ENCODE measurements at regions not wholly inside any gene's neighbourhood (a gene's known extent, or its start where the extent isn't known, plus 50 kb on each side); places are given as distances from the start of the nearest gene placed in this dataset.

GRCh38 chr13:20326809-20327208, 94.7 kb upstream of the GJB6 start:
- no peaks in the 10 kb centered on the region for H3K27me3 ChIP-seq
- intact Hi-C loops (cut with DNase I), result no loop called here
- DNase-seq (no peak), ATAC-seq (no peak)
- H3K27ac ChIP-seq, result no peak overlapping the region
- no peaks in the 10 kb centered on the region for H3K36me3 ChIP-seq
- H3K4me1 ChIP-seq, result no peaks in the 10 kb centered on the region
- H3K9me3 ChIP-seq, result peaks cover 0 to 16% (median 5%) of the 10 kb centered on the region in 12 donors
- H3K4me3 ChIP-seq, result no peak overlapping the region
- TF ChIP-seq CTCF (IDR thresholded peaks at IDR 0.05) (no peak), POLR2A (IDR thresholded peaks at IDR 0.05) (no peak)
- WGBS, 4 donors, result 76 to 91% (median 83%) methylated on average over 2 to 3 of the region's 3 CpGs

DNA sequence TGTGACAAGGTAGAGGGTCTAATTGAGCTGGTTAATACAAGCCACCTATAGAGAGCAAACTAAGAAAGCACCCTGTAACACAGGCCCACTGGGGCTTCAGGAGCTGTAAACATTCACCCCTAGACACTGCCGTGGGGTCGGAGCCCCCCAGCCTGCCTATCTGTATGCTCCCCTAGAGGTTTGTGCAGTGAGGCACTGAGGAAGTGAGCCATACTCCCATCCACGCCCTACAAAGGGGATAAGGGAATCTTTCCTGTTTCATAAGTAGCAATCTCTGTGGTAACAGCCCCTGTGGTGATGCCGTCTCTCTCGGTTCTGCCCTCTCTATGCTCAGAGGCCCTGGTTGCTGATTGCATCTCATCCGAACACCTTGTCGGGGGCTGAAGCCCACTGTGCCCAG, 94.2 kb upstream of the GJB6 start:
- H3K27ac ChIP-seq, result no peak overlapping the region
- intact Hi-C loops (cut with DNase I), result no loop called here
- TF ChIP-seq CTCF (IDR thresholded peaks at IDR 0.05) (no peak), POLR2A (IDR thresholded peaks at IDR 0.05) (no peak)
- H3K36me3 ChIP-seq, result no peaks in the 10 kb centered on the region
- DNase-seq (no peak), ATAC-seq (no peak)
- no peaks in the 10 kb centered on the region for H3K4me1 ChIP-seq
- H3K9me3 ChIP-seq, result peaks cover 0 to 16% (median 5%) of the 10 kb centered on the region in 12 donors
- WGBS, 4 donors, result 68 to 93% (median 79%) methylated on average over 4 to 7 of the region's 7 CpGs
- no peaks in the 10 kb centered on the region for H3K27me3 ChIP-seq
- no peak overlapping the region for H3K4me3 ChIP-seq

- intact Hi-C loops (cut with DNase I), result no loop called here
- TF ChIP-seq POLR2A (IDR thresholded peaks at IDR 0.05) (no peak), CTCF (IDR thresholded peaks at IDR 0.05) (no peak)
- whole genome bisulfite sequencing, 4 donors, result 77 to 85% (median 80%) methylated on average over 8 of the region's 8 CpGs
These were observed 88.8 kb upstream of the GJB6 start for GRCh38 chr13:20320885-20321284.

DNA sequence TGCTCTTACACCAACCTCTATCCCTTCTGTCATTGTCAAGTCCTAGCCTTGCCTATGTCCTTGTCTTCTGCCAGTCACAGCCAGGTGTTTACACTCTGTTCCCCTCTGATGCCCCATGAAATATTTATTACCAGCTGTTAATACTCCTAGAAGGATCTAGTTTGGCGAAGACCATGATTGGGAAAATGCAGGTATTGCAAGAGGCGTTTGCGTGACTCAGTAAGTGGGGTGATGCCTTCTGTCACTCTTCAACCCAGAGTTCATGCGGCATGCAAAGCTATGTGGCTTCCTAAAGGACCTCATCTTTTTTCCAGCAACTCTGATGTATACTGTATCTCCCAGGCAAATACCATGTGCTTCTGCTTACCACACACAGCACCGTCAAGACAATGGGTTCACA, 81.8 kb upstream of the GJB6 start:
- 84 to 93% (median 90%) methylated on average over 5 of the region's 5 CpGs for WGBS, 4 donors
- ATAC-seq, result no peak
- Histone ChIP-seq H3K4me3 (no peak overlapping the region), H3K4me1 (no peaks in the 10 kb centered on the region), H3K9me3 (peaks cover 0 to 7% (median 0%) of the 10 kb centered on the region in 12 donors), H3K27ac (no peak overlapping the region), H3K36me3 (no peaks in the 10 kb centered on the region), H3K27me3 (no peaks in the 10 kb centered on the region)
- intact Hi-C loops (cut with DNase I), result no loop called here
- no peak for TF ChIP-seq CTCF (IDR thresholded peaks at IDR 0.05)
- TF ChIP-seq POLR2A (IDR thresholded peaks at IDR 0.05), result no peak
- DNase-seq, result no peak

More at GRCh38 chr13:20320885-20321284, 88.8 kb upstream of the GJB6 start:
- no peak overlapping the region for H3K27ac ChIP-seq
- ATAC-seq (no peak), DNase-seq (no peak)
- no peaks in the 10 kb centered on the region for H3K4me1 ChIP-seq
- peaks cover 0 to 6% (median 0%) of the 10 kb centered on the region in 9 donors for H3K27me3 ChIP-seq
- no peak overlapping the region for H3K4me3 ChIP-seq
- peaks cover 0 to 11% (median 5%) of the 10 kb centered on the region in 12 donors for H3K9me3 ChIP-seq
- H3K36me3 ChIP-seq, result no peaks in the 10 kb centered on the region
